Muscle of leg (tissue), 3 donors: ENCODE measurements at regions not wholly inside any gene's neighbourhood (a gene's known extent, or its start where the extent isn't known, plus 50 kb on each side); places are given as distances from the start of the nearest gene placed in this dataset.

ENCODE experiments used
- DNase-seq: peaks from one replicate; pipeline ENCODE4 v3.0.0; 2013
- H3K27ac ChIP-seq: one replicate; pipeline ENCODE4 v1.5.1; 2013; ENCODE audit warnings: mild to moderate bottlenecking, low read length, control low read depth
- H3K27me3 ChIP-seq: one replicate; pipeline ENCODE4 v1.6.1; 2013; ENCODE audit warnings: low read length; ENCODE audit not compliant: control insufficient read depth, insufficient read depth
- H3K36me3 ChIP-seq: one replicate; pipeline ENCODE4 v1.6.1; 2013; ENCODE audit warnings: low read length; ENCODE audit not compliant: control insufficient read depth, insufficient read depth
- H3K4me1 ChIP-seq: one replicate; pipeline ENCODE4 v1.6.1; 2013; ENCODE audit warnings: low read length; ENCODE audit not compliant: control insufficient read depth, insufficient read depth
- H3K4me3 ChIP-seq: one replicate; pipeline ENCODE4 v1.5.1; 2013; ENCODE audit warnings: low read length, control low read depth
- H3K9me3 ChIP-seq: replicated peaks from 2 replicates; pipeline ENCODE4 v1.6.1; 2013; ENCODE audit warnings: low read depth, low read length; ENCODE audit not compliant: control insufficient read depth
- WGBS: methylation state at CpG from one replicate; pipeline ENCODE4 v1.1.5; 2013; ENCODE audit warnings: missing lambda C conversion rate; ENCODE audit not compliant: insufficient coverage; 5-methylcytosine and 5-hydroxymethylcytosine counted together

- WGBS: 40% methylated on average over 2 of the region's 3 CpGs
- Histone ChIP-seq H3K9me3 (no peaks in the 10 kb centered on the region), H3K4me3 (no peak overlapping the region), H3K4me1 (peaks cover 4% of the 10 kb centered on the region), H3K27ac (no peak overlapping the region), H3K27me3 (peaks cover 2% of the 10 kb centered on the region), H3K36me3 (no peaks in the 10 kb centered on the region)
- DNase-seq: no peak
Measured at GRCh38 chr7:132650498-132650897, 74.2 kb upstream of the PLXNA4 start.

GRCh38 chr7:132647311-132647710 is 71.0 kb upstream of the PLXNA4 start:
- no peaks in the 10 kb centered on the region for H3K36me3 ChIP-seq
- no peaks in the 10 kb centered on the region for H3K9me3 ChIP-seq
- DNase-seq: no peak
- no peak overlapping the region for H3K4me3 ChIP-seq
- H3K4me1 ChIP-seq: no peaks in the 10 kb centered on the region
- H3K27me3 ChIP-seq: no peaks in the 10 kb centered on the region
- H3K27ac ChIP-seq: no peak overlapping the region
- WGBS: 95% methylated on average over 1 of the region's 1 CpG

GRCh38 chr7:132646052-132646451 is 69.8 kb upstream of the PLXNA4 start:
- H3K27ac ChIP-seq: no peak overlapping the region
- no peak for DNase-seq
- 65% methylated on average over 4 of the region's 5 CpGs for WGBS
- H3K4me1 ChIP-seq: no peaks in the 10 kb centered on the region
- H3K9me3 ChIP-seq: no peaks in the 10 kb centered on the region
- H3K27me3 ChIP-seq: no peaks in the 10 kb centered on the region
- H3K4me3 ChIP-seq: no peak overlapping the region
- H3K36me3 ChIP-seq: no peaks in the 10 kb centered on the region

GRCh38 chr7:132643302-132643701 is 67.0 kb upstream of the PLXNA4 start:
- DNase-seq: no peak
- Histone ChIP-seq H3K27ac (no peak overlapping the region), H3K4me3 (no peak overlapping the region), H3K36me3 (no peaks in the 10 kb centered on the region), H3K9me3 (no peaks in the 10 kb centered on the region), H3K4me1 (no peaks in the 10 kb centered on the region), H3K27me3 (no peaks in the 10 kb centered on the region)
- whole genome bisulfite sequencing: 15% methylated on average over 3 of the region's 5 CpGs

- Histone ChIP-seq H3K4me3 (no peak overlapping the region), H3K4me1 (no peaks in the 10 kb centered on the region), H3K27ac (no peak overlapping the region), H3K27me3 (no peaks in the 10 kb centered on the region), H3K36me3 (no peaks in the 10 kb centered on the region), H3K9me3 (no peaks in the 10 kb centered on the region)
- no peak for DNase-seq
- no CpG with 5 or more reads among the region's 1 CpG for WGBS
Measured at GRCh38 chr7:132641238-132641637, 65.0 kb upstream of the PLXNA4 start.

GRCh38 chr7:132639983-132640382 is 63.7 kb upstream of the PLXNA4 start:
- DNase-seq: no peak
- no peaks in the 10 kb centered on the region for H3K36me3 ChIP-seq
- H3K27me3 ChIP-seq: no peaks in the 10 kb centered on the region
- H3K27ac ChIP-seq: no peak overlapping the region
- no peaks in the 10 kb centered on the region for H3K9me3 ChIP-seq
- H3K4me3 ChIP-seq: no peak overlapping the region
- no CpG with 5 or more reads among the region's 5 CpGs for WGBS
- no peaks in the 10 kb centered on the region for H3K4me1 ChIP-seq

GRCh38 chr7:132638000-132638399 is 61.7 kb upstream of the PLXNA4 start:
- Histone ChIP-seq H3K4me3 (no peak overlapping the region), H3K27ac (no peak overlapping the region), H3K36me3 (no peaks in the 10 kb centered on the region), H3K27me3 (no peaks in the 10 kb centered on the region), H3K9me3 (no peaks in the 10 kb centered on the region), H3K4me1 (no peaks in the 10 kb centered on the region)
- DNase-seq: no peak
- no CpG with 5 or more reads among the region's 6 CpGs for WGBS

GRCh38 chr7:132636581-132636980 is 60.3 kb upstream of the PLXNA4 start:
- no peaks in the 10 kb centered on the region for H3K27me3 ChIP-seq
- no peak overlapping the region for H3K27ac ChIP-seq
- no peak overlapping the region for H3K4me3 ChIP-seq
- no peaks in the 10 kb centered on the region for H3K4me1 ChIP-seq
- DNase-seq: no peak
- H3K9me3 ChIP-seq: no peaks in the 10 kb centered on the region
- no peaks in the 10 kb centered on the region for H3K36me3 ChIP-seq
- WGBS: 22% methylated on average over 1 of the region's 4 CpGs

GRCh38 chr7:132635127-132635526 is 58.9 kb upstream of the PLXNA4 start:
- Histone ChIP-seq H3K4me3 (no peak overlapping the region), H3K4me1 (no peaks in the 10 kb centered on the region), H3K27ac (no peak overlapping the region), H3K9me3 (no peaks in the 10 kb centered on the region), H3K27me3 (no peaks in the 10 kb centered on the region), H3K36me3 (no peaks in the 10 kb centered on the region)
- no CpG with 5 or more reads among the region's 4 CpGs for WGBS
- no peak for DNase-seq

GRCh38 chr7:132630834-132631233 is 54.6 kb upstream of the PLXNA4 start:
- no CpG with 5 or more reads among the region's 2 CpGs for WGBS
- no peaks in the 10 kb centered on the region for H3K36me3 ChIP-seq
- no peaks in the 10 kb centered on the region for H3K4me1 ChIP-seq
- no peaks in the 10 kb centered on the region for H3K27me3 ChIP-seq
- no peak overlapping the region for H3K4me3 ChIP-seq
- no peaks in the 10 kb centered on the region for H3K9me3 ChIP-seq
- H3K27ac ChIP-seq: no peak overlapping the region
- DNase-seq: no peak
